Activated T-helper 9 cell treated with anti-CD3 and anti-CD28 coated beads, Interleukin-2, amount 50 U/mL, for 16 hours (primary cell): ENCODE measurements at regions not wholly inside any gene's neighbourhood (a gene's known extent, or its start where the extent isn't known, plus 50 kb on each side); places are given as distances from the start of the nearest gene placed in this dataset.

Experiments
- DNase-seq: peaks from one replicate; pipeline ENCODE4 v3.0.0-alpha.2; 2020; ENCODE audit warnings: low read depth

GRCh38 chr2:173822889-173823542 lies 142.2 kb downstream of the SP3 start:
- DNase-seq: no peak

GRCh38 chr2:173823543-173823939 lies 141.6 kb downstream of the SP3 start:
- DNase-seq: no peak

- no peak for DNase-seq
Observed at GRCh38 chr2:173828189-173829142, 136.7 kb downstream of the SP3 start.

- DNase-seq: no peak
Observed at GRCh38 chr2:173829727-173830126, 135.4 kb downstream of the SP3 start.

GRCh38 chr2:173830170-173830569 lies 135.0 kb downstream of the SP3 start:
- DNase-seq: no peak

GRCh38 chr2:173831312-173832229 lies 133.6 kb downstream of the SP3 start:
- DNase-seq: no peak

- DNase-seq: no peak
Observed at GRCh38 chr2:173834141-173834540, 131.0 kb downstream of the SP3 start.

- DNase-seq: no peak
Observed at GRCh38 chr2:173835726-173836125, 129.4 kb downstream of the SP3 start.

- no peak for DNase-seq
Observed at GRCh38 chr2:173841110-173841509, 124.1 kb downstream of the SP3 start.

- no peak for DNase-seq
Observed at GRCh38 chr2:173843526-173843925, 121.6 kb downstream of the SP3 start.

GRCh38 chr2:173851141-173851641 lies 114.0 kb downstream of the SP3 start:
- DNase-seq: no peak

GRCh38 chr2:173854141-173854540 lies 111.0 kb downstream of the SP3 start:
- DNase-seq: no peak

GRCh38 chr2:173854840-173855239 lies 110.3 kb downstream of the SP3 start:
- no peak for DNase-seq

- no peak for DNase-seq
Observed at GRCh38 chr2:173855661-173856060, 109.5 kb downstream of the SP3 start.
